ENCODE measurements at regions not wholly inside any gene's neighbourhood (a gene's known extent, or its start where the extent isn't known, plus 50 kb on each side); places are given as distances from the start of the nearest gene placed in this dataset.

GRCh38 chr10:6891924-6892323, 311.8 kb upstream of the PRKCQ start (continued):
- TF ChIP-seq NR4A1 (CRISPR knock-in tag; IDR thresholded peaks at IDR 0.05) (no peak), NR4A1 (tag; IDR thresholded peaks at IDR 0.05) (no peak), GTF2A2 (tag; IDR thresholded peaks at IDR 0.05) (no peak)

GRCh38 chr10:6889718-6890117, 309.6 kb upstream of the PRKCQ start:
- no peak for FAIRE-seq
- in situ Hi-C loops (cut with MboI) = no loop called here
- Histone ChIP-seq H3K4me2 (ENCODE audit: insufficient read depth, low read length) (no peak overlapping the region), H3K9me1 (ENCODE audit: control insufficient read depth, insufficient read depth, low read length) (no peaks in the 10 kb centered on the region), H3K27ac (ENCODE audit: extremely low read depth, low read depth, low read length) (no peak overlapping the region), H3K36me3 (ENCODE audit: control insufficient read depth, insufficient read depth, low read length) (no peaks in the 10 kb centered on the region), H3K27me3 (ENCODE audit: control insufficient read depth in 2 of 2, insufficient read depth in 2 of 2, low read length in 2 of 2) (peaks cover 6 to 25% of the 10 kb centered on the region in 2 experiments; a peak in 4 of 5 replicates), H3K4me1 (replicated peaks in 1 of 2; ENCODE audit: control insufficient read depth in 2 of 2, insufficient read depth in 2 of 2, low read length in 2 of 2) (no peaks in the 10 kb centered on the region; a peak in 1 of 5 replicates), H3K9ac (ENCODE audit: insufficient read depth in 1 of 2, low read depth in 2 of 2, low read length in 2 of 2) (no peak overlapping the region), H3K79me2 (ENCODE audit: control insufficient read depth, insufficient read depth, low read length) (no peaks in the 10 kb centered on the region), H3K9me3 (replicated peaks; ENCODE audit: control insufficient read depth, insufficient read depth, low read depth, low read length) (no peaks in the 10 kb centered on the region), H2AFZ (ENCODE audit: low read depth, low read length) (no peak overlapping the region), H4K20me1 (replicated peaks; ENCODE audit: control insufficient read depth, insufficient read depth, low read length) (no peaks in the 10 kb centered on the region), H3K4me3 (no peak overlapping the region)
- no peak for ATAC-seq
- DNase-seq (ENCODE audit: extremely low read depth in 1 of 4, low spot score in 3 of 4) = no peak
- BruUV-seq (replicated peaks) = no TSS peak
- intact Hi-C loops (cut with micrococcal nuclease) = no loop called here
- ChIA-PET CTCF (ENCODE audit: low intra/inter-chr PET ratio) (no interaction called here), POLR2A (no interaction called here)
- 3% methylated on average over 3 of the region's 3 CpGs for WGBS (ENCODE audit: insufficient coverage, low coverage, missing lambda C conversion rate)
- TF ChIP-seq SMARCC2 (IDR thresholded peaks at IDR 0.05; ENCODE audit: low read depth) (no peak), ADNP (tag; IDR thresholded peaks at IDR 0.05) (no peak), TRIM28 (IDR thresholded peaks at IDR 0.05) (no peak), SFPQ (IDR thresholded peaks at IDR 0.05; ENCODE audit: low read depth, low read length) (no peak), NBN (IDR thresholded peaks at IDR 0.05; ENCODE audit: low read depth) (no peak), GTF2E2 (tag; IDR thresholded peaks at IDR 0.05) (no peak), GABPB1 (CRISPR knock-in tag; IDR thresholded peaks at IDR 0.05) (no peak), TCF7 (IDR thresholded peaks at IDR 0.05; ENCODE audit: borderline replicate concordance) (no peak), SMAD1 (IDR thresholded peaks at IDR 0.05; ENCODE audit: low read depth, low read length, partially characterized antibody) (no peak), ZBTB11 (CRISPR knock-in tag; IDR thresholded peaks at IDR 0.05) (no peak)
- TF ChIP-seq, protein P1, sequence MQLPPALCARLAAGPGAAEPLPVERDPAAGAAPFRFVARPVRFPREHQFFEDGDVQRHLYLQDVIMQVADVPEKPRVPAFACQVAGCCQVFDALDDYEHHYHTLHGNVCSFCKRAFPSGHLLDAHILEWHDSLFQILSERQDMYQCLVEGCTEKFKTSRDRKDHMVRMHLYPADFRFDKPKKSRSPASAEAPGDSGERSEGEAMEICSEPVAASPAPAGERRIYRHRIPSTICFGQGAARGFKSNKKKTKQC (CRISPR knock-in tag; IDR thresholded peaks at IDR 0.05) = no peak
- TF ChIP-seq, protein P2, sequence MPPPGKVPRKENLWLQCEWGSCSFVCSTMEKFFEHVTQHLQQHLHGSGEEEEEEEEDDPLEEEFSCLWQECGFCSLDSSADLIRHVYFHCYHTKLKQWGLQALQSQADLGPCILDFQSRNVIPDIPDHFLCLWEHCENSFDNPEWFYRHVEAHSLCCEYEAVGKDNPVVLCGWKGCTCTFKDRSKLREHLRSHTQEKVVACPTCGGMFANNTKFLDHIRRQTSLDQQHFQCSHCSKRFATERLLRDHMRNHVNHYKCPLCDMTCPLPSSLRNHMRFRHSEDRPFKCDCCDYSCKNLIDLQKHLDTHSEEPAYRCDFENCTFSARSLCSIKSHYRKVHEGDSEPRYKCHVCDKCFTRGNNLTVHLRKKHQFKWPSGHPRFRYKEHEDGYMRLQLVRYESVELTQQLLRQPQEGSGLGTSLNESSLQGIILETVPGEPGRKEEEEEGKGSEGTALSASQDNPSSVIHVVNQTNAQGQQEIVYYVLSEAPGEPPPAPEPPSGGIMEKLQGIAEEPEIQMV (tag; conservative IDR thresholded peaks at IDR 0.05; ENCODE audit: low read depth) = no peak
